DOHH2 (cell line): ENCODE measurements at regions not wholly inside any gene's neighbourhood (a gene's known extent, or its start where the extent isn't known, plus 50 kb on each side); places are given as distances from the start of the nearest gene placed in this dataset.
"Not testable (repeated sequence)": the region's sequence is repeated elsewhere in the genome, so short reads cannot be mapped to it uniquely, and the experiment has no call there.

Source experiments
- H3F3A ChIP-seq: fragments of 200-600 bp; sonication (generic), shearing (Covaris generic); 2 replicates; pipeline ENCODE4 v1.6.0; 2016; ENCODE audit warnings: antibody characterized with exemption, mild to moderate bottlenecking; ENCODE audit not compliant: control insufficient read depth, insufficient read depth
- H3K27ac ChIP-seq: fragments of 200-600 bp; sonication (generic); 2 replicates; pipeline ENCODE4 v1.5.1; 2014; ENCODE audit warnings: low read depth, mild to moderate bottlenecking, low read length, moderate library complexity
- H3K27me3 ChIP-seq: fragments of 200-600 bp; sonication (generic); 2 replicates; pipeline ENCODE4 v1.6.1; 2014; ENCODE audit warnings: mild to moderate bottlenecking, low read length, mixed read lengths; ENCODE audit not compliant: control insufficient read depth
- H3K36me3 ChIP-seq: fragments of 200-600 bp; sonication (generic); 2 replicates; pipeline ENCODE4 v1.6.1; 2014; ENCODE audit warnings: mild to moderate bottlenecking, low read length, moderate library complexity, mixed read lengths; ENCODE audit not compliant: control insufficient read depth
- H3K4me1 ChIP-seq: fragments of 200-600 bp; sonication (generic); 2 replicates; pipeline ENCODE4 v1.6.1; 2014; ENCODE audit warnings: mild to moderate bottlenecking, low read length, mixed read lengths; ENCODE audit not compliant: control insufficient read depth
- H3K4me2 ChIP-seq: fragments of 200-600 bp; sonication (generic); 2 replicates; pipeline ENCODE4 v1.6.0; 2014; ENCODE audit warnings: mild to moderate bottlenecking, low read length, moderate library complexity
- H3K4me3 ChIP-seq: fragments of 200-600 bp; sonication (generic); 2 replicates; pipeline ENCODE4 v1.5.1; 2014; ENCODE audit warnings: mild to moderate bottlenecking, low read length, mixed read lengths
- H3K79me2 ChIP-seq: fragments of 200-600 bp; sonication (generic); 2 replicates; pipeline ENCODE4 v1.6.1; 2014; ENCODE audit warnings: mild to moderate bottlenecking, low read length, mixed read lengths; ENCODE audit not compliant: control insufficient read depth
- H3K9me2 ChIP-seq: fragments of 200-600 bp; sonication (generic); replicated peaks from 2 replicates; pipeline ENCODE4 v1.6.1; 2014; ENCODE audit warnings: mild to moderate bottlenecking, low read length, mixed read lengths; ENCODE audit not compliant: control insufficient read depth
- H3K9me3 ChIP-seq: fragments of 200-600 bp; sonication (generic); 2 replicates; pipeline ENCODE4 v1.6.1; 2014; ENCODE audit warnings: antibody characterized with exemption, low read length, mixed read lengths; ENCODE audit not compliant: control insufficient read depth, insufficient read depth
- H4K20me1 ChIP-seq: fragments of 200-600 bp; sonication (generic); 2 replicates; pipeline ENCODE4 v1.6.0; 2014; ENCODE audit warnings: low read depth, mild to moderate bottlenecking, antibody characterized with exemption, low read length, moderate library complexity; ENCODE audit not compliant: control insufficient read depth, insufficient read depth
- CTCF ChIP-seq: fragments of 200-600 bp; sonication (generic); IDR thresholded peaks from one replicate; pipeline ENCODE4 v1.5.1; 2014; ENCODE audit warnings: antibody characterized with exemption, mild to moderate bottlenecking, low read depth, low read length; ENCODE audit not compliant: poor library complexity, severe bottlenecking
- EZH2phosphoT487 ChIP-seq: fragments of 200-600 bp; sonication (generic); IDR thresholded peaks from 2 replicates; pipeline ENCODE4 v1.6.1; 2017; ENCODE audit warnings: borderline replicate concordance, mild to moderate bottlenecking, antibody characterized with exemption, low read length, moderate library complexity, mixed read lengths

DNA sequence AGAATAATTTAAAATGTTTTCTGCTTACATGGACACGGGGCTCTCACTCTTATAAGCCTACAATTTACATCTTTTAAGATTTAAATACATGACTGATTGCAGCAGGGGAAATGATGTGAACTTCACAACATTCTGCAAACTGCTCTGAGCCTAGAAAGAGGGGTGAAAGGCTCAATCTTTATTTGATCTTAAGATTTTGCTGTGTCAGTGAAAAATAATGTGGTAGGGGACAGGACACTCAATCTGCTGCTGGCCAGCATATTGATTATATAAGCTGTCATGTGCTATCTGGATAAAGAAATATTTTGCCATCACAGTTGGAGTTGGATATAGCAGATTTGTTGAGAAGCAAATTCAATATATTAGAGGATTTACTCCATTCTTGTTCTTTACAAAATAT lies 2210.5 kb downstream of the PCDH7 start:
- Histone ChIP-seq H3F3A (no peaks in the 10 kb centered on the region), H3K4me1 (no peaks in the 10 kb centered on the region), H3K36me3 (no peaks in the 10 kb centered on the region), H4K20me1 (no peaks in the 10 kb centered on the region), H3K4me2 (no peak overlapping the region), H3K4me3 (no peak overlapping the region), H3K27me3 (no peaks in the 10 kb centered on the region), H3K9me2 (no peaks in the 10 kb centered on the region), H3K27ac (no peak overlapping the region), H3K79me2 (no peaks in the 10 kb centered on the region), H3K9me3 (no peaks in the 10 kb centered on the region)
- no peak for TF ChIP-seq CTCF
- TF ChIP-seq EZH2phosphoT487 = no peak

DNA sequence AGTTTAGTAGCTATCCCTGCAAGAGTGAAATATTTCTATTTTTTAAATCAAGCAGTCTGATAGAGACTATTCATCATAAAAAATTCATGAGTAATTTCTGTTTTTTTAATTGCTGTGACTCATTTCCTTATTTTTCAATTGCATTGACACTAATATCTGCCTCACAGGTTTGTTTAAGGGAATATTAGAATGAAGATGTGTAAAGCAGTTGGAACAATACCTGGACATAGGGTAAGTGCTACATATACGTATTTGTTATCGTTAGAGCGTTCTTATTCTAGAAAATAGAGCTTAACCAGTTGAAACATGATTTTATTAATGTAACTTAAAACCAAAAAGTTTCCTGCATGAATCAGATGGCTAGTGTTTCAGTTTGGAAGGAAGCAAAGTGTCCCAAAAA lies 2211.3 kb downstream of the PCDH7 start:
- H3K9me3 ChIP-seq = no peaks in the 10 kb centered on the region
- H3K4me3 ChIP-seq = no peak overlapping the region
- H3K27me3 ChIP-seq = no peaks in the 10 kb centered on the region
- no peaks in the 10 kb centered on the region for H4K20me1 ChIP-seq
- H3K4me1 ChIP-seq = no peaks in the 10 kb centered on the region
- H3K4me2 ChIP-seq = no peak overlapping the region
- no peaks in the 10 kb centered on the region for H3K36me3 ChIP-seq
- no peaks in the 10 kb centered on the region for H3F3A ChIP-seq
- H3K27ac ChIP-seq = no peak overlapping the region
- TF ChIP-seq EZH2phosphoT487 (no peak), CTCF (no peak)
- no peaks in the 10 kb centered on the region for H3K9me2 ChIP-seq
- no peaks in the 10 kb centered on the region for H3K79me2 ChIP-seq

- H3K36me3 ChIP-seq = no peaks in the 10 kb centered on the region
- H3K9me3 ChIP-seq = no peaks in the 10 kb centered on the region
- no peak overlapping the region for H3K27ac ChIP-seq
- no peaks in the 10 kb centered on the region for H3K79me2 ChIP-seq
- no peaks in the 10 kb centered on the region for H3F3A ChIP-seq
- no peak overlapping the region for H3K4me3 ChIP-seq
- H3K4me1 ChIP-seq = no peaks in the 10 kb centered on the region
- H3K27me3 ChIP-seq = no peaks in the 10 kb centered on the region
- no peaks in the 10 kb centered on the region for H4K20me1 ChIP-seq
- TF ChIP-seq CTCF (no peak), EZH2phosphoT487 (no peak)
- H3K4me2 ChIP-seq = no peak overlapping the region
- H3K9me2 ChIP-seq = no peaks in the 10 kb centered on the region
These were observed 2212.0 kb downstream of the PCDH7 start for GRCh38 chr4:32932156-32932555.

GRCh38 chr4:32939222-32939621 lies 2219.1 kb downstream of the PCDH7 start:
- not testable (repeated sequence) for H3K4me2 ChIP-seq, H3K27ac ChIP-seq, H3F3A ChIP-seq, H3K9me3 ChIP-seq, H3K4me3 ChIP-seq, H3K79me2 ChIP-seq, H3K36me3 ChIP-seq, H4K20me1 ChIP-seq, H3K4me1 ChIP-seq, H3K9me2 ChIP-seq, H3K27me3 ChIP-seq
